DMS153 (cell line): ENCODE measurements at regions not wholly inside any gene's neighbourhood (a gene's known extent, or its start where the extent isn't known, plus 50 kb on each side); places are given as distances from the start of the nearest gene placed in this dataset.
A peak's percentile ranks its signal among the peaks of the same experiment; 100 is the strongest.

Source experiments
- DNase-seq: peaks from one replicate; lab custom pipeline; 2025; lab: John Stamatoyannopoulos, UW

- no peak for DNase-seq
Measured at GRCh38 chrX:109842611-109843010, 109.6 kb upstream of the ACSL4 start.

- no peak for DNase-seq
Measured at GRCh38 chrX:109843963-109844751, 111.1 kb upstream of the ACSL4 start.

GRCh38 chrX:109844986-109845385, 111.9 kb upstream of the ACSL4 start:
- no peak for DNase-seq

- no peak for DNase-seq
Measured at GRCh38 chrX:109845996-109846395, 112.9 kb upstream of the ACSL4 start.

GRCh38 chrX:109847257-109848187, 114.5 kb upstream of the ACSL4 start:
- DNase-seq: no peak

- DNase-seq: no peak
Measured at GRCh38 chrX:109848461-109849050, 115.5 kb upstream of the ACSL4 start.

- DNase-seq: no peak
Measured at GRCh38 chrX:109854096-109854495, 121.0 kb upstream of the ACSL4 start.

- DNase-seq: peak; percentile 4
Measured at GRCh38 chrX:109855501-109855900, 122.4 kb upstream of the ACSL4 start.

- DNase-seq: no peak
Measured at GRCh38 chrX:109856974-109857373, 123.9 kb upstream of the ACSL4 start.

GRCh38 chrX:109857584-109858228, 124.6 kb upstream of the ACSL4 start:
- no peak for DNase-seq

GRCh38 chrX:109858602-109859341, 125.7 kb upstream of the ACSL4 start:
- no peak for DNase-seq

- DNase-seq: no peak
Measured at GRCh38 chrX:109859651-109860050, 126.6 kb upstream of the ACSL4 start.

- DNase-seq: no peak
Measured at GRCh38 chrX:109862433-109862832, 129.4 kb upstream of the ACSL4 start.

- DNase-seq: no peak
Measured at GRCh38 chrX:109863811-109864210, 130.8 kb upstream of the ACSL4 start.

- DNase-seq: no peak
Measured at GRCh38 chrX:109871121-109871888, 131.6 kb upstream of the TMEM164 start.

- no peak for DNase-seq
Measured at GRCh38 chrX:109872021-109872732, 130.7 kb upstream of the TMEM164 start.

GRCh38 chrX:109873574-109873973, 129.3 kb upstream of the TMEM164 start:
- no peak for DNase-seq

GRCh38 chrX:109873983-109874382, 128.9 kb upstream of the TMEM164 start:
- DNase-seq: no peak

GRCh38 chrX:109874548-109874947, 128.4 kb upstream of the TMEM164 start:
- no peak for DNase-seq

- no peak for DNase-seq
Measured at GRCh38 chrX:109875831-109876230, 127.1 kb upstream of the TMEM164 start.
